C4-2B (cell line): ENCODE measurements at regions not wholly inside any gene's neighbourhood (a gene's known extent, or its start where the extent isn't known, plus 50 kb on each side); places are given as distances from the start of the nearest gene placed in this dataset.

Experiments used
- ZFX ChIP-seq: fragments of 450-650 bp; IDR thresholded peaks from 2 replicates; pipeline ENCODE4 v1.6.1; 2017
- TF ChIP-seq, protein P1 (sequence below): fragments of 450-650 bp; conservative IDR thresholded peaks from 2 replicates; pipeline ENCODE4 v1.5.1; 2017; ENCODE audit warnings: mild to moderate bottlenecking

DNA sequence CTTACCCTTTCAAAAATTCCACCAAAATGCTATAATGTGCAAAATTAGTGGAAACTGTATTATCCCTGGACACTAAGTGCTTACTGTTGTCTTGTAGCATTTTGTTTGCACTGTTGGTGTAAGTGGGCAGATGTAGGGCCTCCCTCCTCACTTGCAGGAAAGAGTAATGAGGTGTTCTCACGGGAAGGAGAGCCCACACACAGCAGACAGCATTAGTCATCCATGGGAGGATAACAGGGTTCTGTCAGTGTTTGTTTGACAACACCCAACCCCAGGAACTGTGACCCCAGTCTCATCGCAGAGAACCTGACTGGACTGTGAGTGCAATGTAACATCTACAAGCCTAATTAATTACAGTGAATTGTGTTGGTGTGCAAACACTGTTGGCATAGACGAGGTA is 58.7 kb upstream of the VSTM2A start:
- TF ChIP-seq, protein P1, sequence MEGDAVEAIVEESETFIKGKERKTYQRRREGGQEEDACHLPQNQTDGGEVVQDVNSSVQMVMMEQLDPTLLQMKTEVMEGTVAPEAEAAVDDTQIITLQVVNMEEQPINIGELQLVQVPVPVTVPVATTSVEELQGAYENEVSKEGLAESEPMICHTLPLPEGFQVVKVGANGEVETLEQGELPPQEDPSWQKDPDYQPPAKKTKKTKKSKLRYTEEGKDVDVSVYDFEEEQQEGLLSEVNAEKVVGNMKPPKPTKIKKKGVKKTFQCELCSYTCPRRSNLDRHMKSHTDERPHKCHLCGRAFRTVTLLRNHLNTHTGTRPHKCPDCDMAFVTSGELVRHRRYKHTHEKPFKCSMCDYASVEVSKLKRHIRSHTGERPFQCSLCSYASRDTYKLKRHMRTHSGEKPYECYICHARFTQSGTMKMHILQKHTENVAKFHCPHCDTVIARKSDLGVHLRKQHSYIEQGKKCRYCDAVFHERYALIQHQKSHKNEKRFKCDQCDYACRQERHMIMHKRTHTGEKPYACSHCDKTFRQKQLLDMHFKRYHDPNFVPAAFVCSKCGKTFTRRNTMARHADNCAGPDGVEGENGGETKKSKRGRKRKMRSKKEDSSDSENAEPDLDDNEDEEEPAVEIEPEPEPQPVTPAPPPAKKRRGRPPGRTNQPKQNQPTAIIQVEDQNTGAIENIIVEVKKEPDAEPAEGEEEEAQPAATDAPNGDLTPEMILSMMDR, result no peak
- TF ChIP-seq ZFX, result no peak
